Activated CD4-positive, alpha-beta T cell treated with anti-CD3 and anti-CD28 coated beads for 48 hours (primary cell): ENCODE measurements at regions not wholly inside any gene's neighbourhood (a gene's known extent, or its start where the extent isn't known, plus 50 kb on each side); places are given as distances from the start of the nearest gene placed in this dataset.
"Not testable (repeated sequence)": the region's sequence is repeated elsewhere in the genome, so short reads cannot be mapped to it uniquely, and the experiment has no call there.

Experiments
- DNase-seq: peaks from one replicate; pipeline ENCODE4 v3.0.0-alpha.2; 2020

DNA sequence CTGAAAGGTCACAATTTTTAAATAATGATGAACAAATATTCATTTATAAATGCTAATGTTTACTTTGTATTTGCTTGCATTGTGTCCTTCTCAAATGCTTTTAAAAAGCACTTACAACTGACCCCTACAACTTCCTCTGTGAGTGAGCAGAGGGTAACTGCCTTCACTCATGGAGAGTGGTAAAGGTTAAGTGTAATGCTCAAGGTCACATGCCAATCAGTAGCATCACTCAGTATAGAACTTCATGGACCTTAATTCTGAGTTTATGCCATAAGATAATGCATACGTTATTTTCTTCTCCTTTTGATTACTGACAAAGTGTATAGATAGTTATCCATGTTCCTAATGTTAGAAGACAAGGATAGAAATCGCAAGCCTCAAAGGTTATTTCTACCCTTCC, 91.8 kb upstream of the SERTAD2 start:
- no peak for DNase-seq

DNA sequence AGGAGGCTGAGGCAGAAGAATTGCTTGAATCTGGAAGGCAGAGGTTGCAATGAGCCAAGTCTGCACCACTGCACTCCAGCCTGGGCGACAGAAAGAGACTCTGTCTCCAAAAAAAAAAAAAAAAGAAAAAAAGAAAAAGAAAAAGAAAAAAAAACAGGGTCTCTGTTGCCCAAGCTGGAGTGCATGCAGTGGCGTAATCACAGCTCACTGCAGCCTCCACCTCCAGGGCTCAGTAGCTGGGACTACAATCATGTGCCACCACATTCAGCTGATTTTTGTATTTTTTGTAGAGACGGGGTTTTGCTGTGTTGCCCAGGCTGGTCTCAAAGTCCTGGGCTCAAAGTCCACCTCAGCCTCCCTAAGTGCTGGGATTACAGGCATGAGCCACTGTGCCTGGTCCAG, 94.0 kb upstream of the SERTAD2 start:
- DNase-seq: not testable (repeated sequence)

DNA sequence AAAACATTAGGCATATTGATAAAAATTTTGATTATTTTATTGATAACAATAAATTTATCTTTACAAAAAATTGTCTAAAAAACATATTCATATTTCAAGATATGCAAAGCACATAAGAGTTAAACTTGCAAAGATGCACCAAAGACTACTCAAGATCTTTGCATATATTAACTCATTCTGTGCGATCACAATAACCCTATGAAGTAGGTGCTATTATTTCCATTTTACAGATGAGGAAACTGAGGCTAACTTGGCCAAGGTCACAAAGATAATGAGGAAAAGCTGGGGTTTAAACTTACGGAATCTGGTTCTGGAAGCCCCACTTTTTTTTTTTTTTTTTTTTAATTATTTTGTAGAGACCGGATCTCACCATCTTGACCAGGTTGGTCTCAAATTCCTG, 94.4 kb upstream of the SERTAD2 start:
- DNase-seq: no peak

DNA sequence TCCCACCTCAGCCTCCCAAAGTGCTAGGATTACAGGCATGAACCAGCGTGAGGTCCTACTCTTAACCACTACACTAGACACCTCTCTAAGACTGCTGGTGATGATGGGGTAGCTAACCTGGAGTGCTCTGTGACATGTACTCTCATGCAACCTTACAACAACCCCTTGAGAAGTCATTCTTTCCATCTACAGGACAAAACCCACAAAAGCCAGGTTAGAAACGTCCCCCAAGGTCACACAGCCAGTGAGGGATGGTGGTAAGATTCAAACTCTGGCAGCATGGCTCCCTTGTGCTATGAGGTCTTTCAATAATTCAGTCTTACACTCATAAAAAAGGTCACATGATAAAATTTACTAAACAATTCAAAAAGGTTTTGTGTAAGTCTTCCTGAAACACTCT, 94.8 kb upstream of the SERTAD2 start:
- DNase-seq: peak; percentile 40

DNA sequence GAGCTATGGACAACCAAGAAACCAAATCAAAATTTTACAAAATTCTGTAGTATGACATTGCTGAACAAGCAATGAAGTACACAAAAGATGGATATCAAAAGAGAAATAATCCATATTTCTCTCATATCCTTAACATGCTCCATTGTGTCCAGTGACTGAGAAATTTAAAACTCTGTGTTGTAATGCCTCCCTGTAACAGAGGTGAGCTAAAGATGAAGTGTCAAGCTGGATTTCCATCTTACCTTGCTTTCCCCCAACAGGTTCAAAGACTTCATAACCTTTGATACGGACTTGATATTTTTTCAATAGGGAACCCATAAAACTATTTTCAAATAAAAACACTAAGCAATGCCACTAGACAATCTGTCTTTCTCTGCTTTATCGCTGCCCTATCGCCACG, 95.7 kb upstream of the SERTAD2 start:
- no peak for DNase-seq

DNA sequence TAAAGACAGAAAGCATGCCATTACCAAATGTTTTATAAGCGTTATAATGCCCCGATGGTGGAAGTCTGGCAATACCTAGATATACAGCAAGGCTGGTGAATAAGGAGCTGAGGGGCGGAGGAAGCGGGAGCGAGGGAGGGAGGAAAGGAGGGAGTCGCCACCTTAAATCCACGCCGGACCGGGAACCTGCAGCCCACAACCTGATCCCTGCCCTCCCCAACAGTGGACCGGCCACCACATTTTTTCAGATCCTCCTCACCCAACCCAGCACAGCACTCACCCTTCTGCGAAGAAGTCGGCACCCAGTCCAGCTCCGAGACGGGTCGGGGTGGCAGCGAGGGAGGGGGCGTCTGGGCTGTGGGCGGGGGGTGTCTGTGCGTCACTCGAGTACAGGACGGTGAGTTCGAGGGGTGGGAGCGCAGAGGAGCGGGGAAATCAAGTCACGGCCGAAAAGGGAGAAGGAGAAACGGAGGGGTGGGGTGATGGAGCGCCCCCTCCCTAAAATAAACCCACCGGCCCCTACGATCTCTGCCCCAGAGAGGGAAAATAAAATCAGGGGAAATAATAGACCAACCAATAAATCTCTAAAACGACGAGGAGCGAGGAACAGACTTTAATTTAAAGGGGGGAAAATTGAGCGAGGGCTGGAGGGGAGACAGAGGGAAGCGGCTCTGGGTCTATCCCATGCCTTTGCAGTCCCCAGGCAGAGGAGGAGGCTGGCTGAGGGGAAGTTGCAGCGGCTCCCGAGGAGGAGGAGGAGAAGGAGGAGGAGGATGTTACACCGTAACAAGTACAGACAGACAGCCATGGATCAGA, 96.5 kb upstream of the SERTAD2 start:
- DNase-seq: peak; percentile 49

DNA sequence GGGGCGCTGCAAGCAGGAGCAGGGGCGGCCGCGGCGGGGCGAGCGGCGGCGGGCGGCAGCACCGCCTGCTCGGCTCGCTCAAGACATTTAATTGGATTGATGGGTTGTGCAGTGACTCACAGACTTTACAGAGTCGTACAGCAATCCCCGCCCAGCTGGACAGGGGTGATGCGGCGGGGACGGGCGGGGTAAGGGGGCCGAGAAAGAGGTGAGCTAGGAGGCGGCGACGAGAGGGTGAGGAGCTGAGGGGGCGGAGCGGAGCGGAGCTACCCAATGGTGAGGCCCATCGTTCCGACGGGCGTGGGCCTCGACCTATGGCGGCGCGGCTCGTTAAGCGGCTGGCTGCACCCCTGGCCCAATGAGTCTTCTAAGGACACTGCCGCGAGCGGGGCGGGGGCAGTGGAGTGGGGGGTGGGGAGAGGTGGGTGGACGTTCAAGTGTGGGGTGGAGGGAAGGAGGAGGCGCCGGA, 97.1 kb upstream of the SERTAD2 start:
- DNase-seq: peak; percentile 98

DNA sequence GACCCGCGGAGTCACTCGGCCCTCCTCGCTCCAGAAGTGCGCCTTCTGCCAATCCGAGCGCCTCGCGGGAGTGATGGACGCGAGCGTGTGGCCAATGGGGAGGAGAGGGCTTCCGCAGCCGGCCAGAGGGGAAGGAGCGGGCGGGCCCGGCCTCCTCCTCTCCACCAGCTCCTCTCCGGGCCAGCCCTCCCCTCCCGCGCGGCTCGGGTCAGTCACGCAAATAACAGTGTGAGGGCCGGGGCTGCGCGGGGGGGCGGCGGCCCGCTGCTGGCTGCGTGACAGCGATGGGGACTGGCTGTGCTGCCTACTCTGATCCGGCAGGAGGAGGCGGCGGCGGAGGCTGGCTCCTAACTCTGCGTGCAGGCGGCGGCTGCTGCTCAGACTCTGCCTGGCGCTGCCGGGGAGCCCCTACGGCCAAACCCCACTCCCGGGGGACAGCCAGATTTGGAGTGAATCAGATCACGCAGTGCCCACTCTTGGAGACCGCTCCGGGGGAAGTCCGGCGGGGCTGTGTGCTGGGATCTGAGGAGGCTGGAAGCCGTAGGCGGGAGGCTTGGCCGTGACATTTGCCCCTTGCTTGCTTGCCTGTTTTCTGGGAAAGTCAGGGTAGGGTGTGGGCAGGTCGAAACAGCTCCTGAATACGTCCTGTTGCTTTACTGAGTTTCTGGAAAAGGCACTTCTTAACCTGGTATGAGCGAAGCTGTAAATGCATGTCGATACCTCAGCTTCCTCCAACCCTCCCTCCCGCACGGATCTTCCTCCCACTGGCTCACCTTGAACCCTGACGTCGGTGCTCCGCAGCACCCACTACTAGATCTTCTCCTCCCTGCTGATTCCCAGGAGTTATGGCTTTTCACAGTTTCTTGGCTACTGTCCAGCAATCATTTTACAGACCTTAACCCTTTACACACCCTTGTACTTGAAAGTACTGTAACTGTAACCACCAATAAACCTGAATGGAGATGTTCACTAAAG, 97.9 kb upstream of the SERTAD2 start:
- peak; percentile 39 for DNase-seq

DNA sequence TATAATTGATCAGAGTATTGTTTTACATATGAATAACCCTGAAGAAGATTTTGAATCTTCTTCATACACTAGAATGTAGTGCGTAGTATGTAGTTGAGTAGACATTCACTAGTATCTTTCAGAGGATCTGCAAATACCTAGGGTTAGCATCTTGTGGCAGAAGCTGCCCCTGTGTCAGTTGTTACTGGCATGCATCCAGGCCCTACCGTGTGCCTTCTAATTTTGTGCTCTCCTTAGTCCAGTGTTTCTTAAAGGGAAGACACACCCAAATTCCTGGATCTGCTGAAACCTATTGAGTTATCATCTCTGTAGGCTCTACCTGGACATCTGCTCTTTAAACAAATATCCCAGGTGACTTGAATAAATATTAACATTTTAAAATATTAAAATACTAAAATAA, 99.7 kb upstream of the SERTAD2 start:
- no peak for DNase-seq

DNA sequence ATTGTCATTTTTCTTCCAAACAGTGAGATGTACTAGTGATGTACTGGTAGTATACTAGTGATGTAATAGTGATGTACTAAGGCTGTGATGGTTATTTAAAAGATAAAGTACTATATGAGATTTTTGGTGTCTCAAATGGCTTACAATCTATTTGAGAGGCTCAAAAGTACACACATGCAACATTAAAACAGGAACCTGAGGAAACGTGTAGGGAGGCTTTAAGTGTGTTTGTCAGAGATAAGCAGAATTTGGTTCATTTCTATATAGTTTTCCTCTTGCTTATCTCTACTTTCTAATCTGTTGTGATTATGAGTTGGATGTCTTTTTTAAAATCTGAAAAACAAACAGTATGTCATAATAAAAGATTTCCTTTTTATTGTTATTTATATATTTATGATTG, 100.9 kb upstream of the SERTAD2 start:
- DNase-seq: no peak

DNA sequence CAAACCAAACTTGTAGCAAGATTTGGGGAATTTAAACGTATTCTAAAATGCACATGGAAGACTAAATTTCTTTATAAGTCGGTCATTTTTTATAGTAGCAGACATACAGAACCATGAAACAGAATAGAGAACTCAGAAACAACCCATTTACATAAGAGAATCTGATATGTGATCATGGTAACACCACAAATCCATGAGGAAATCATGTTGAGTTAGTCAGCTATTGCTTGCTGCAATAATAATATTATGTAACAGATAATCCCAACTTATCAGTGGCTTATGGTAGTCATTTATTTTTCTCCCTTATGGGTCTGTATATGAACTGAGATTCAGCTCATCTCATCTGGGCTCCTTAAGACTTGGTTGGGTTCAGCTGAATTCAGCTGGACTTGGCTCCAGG, 103.4 kb upstream of the SERTAD2 start:
- no peak for DNase-seq

DNA sequence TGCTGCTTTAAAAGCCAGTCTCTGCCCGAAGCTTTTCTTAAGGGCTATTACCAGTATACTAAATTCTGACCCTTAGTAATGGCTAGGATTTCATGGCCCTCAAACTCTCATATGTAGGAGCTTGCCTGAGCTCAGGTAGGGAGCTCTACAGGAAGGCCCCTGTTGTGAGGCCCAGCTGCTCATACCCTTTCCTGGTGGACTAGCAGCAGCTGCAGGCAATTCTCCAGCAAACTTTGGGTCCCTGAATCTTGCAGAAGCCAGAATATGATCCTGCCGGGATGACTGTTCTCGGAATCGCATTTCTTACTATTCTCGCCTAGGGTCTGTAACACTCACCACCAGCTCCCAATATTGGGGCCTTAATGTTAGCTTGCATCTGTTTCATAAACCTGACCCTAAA, 106.4 kb upstream of the SERTAD2 start:
- DNase-seq: no peak

DNA sequence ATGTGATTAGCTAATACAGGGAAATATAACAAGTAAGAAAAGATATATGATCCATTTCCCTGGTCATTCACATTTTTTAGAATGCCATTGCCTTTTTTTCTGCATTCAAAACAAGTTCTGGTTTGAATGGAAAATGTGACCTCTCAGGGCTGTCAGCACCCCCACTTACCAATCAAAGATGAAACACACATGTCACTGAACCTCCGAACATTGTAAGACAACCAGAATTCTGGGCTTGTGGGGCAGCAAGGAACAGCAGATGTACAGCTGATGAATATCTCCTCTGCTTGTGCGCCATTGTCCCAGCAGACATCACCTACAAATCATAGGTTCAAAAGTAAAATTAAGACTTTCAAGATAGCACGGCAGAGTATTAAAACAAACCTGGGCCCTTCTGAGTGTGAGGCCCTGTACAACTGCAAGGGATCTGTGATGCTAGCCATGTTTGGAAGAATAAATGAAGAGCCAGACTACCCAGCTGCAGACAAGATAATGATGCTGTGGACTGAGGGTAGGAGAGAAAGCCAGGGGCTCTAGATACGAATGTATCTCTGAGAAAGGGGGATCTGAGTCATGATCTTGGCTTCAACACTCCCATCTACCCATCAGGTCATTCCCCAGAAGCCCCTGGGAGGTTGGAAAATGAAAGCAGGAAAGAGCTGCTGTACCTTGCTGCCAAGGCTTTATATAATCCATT, 108.7 kb upstream of the SERTAD2 start:
- no peak for DNase-seq

DNA sequence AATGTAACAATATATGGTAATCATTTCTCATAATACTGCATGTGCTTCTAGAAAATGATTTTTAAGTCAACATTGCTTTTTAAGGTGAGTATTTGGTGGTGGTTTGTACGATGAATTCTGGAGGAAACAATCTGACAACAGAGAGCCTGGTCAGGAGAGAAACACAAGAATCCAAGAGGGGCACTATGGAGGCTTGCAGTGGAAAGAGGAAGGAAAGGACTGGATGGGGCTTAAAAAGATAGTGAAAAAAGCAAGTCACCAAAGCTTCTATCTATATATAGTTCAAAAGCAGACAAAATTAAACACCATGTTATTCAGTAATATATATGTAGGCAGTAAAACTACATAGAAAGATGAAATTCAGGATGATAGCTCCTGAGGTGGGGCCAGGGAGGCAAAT, 109.4 kb upstream of the SERTAD2 start:
- no peak for DNase-seq

DNA sequence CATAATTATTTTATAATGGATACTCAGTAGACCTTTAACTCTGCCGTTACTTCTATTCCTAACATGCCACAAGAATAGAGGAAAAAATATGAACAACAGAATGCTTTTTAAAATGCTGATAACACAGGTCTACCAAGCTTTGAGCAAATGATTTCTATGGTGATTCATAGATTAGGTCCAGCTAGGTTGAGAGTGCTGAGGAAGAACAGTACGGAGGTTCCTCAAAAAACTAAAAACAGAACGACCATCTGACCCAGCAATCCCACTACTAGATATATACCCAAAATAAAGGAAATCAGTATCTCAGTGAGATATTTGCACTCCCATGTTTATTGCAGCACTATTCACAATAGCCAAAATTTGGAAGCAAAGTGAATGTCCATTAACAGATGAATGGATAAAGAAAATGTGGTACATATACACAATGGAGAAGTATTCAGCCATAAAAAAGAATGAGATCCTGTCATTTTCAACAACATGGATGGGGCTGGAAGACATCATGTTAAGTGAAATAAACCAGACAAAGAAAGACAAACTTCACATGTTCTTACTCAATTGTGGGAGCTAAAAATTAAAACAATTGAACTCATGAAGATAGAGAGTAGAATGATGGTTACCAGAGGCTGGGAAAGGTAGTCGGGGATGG, 111.6 kb upstream of the SERTAD2 start:
- DNase-seq: no peak

DNA sequence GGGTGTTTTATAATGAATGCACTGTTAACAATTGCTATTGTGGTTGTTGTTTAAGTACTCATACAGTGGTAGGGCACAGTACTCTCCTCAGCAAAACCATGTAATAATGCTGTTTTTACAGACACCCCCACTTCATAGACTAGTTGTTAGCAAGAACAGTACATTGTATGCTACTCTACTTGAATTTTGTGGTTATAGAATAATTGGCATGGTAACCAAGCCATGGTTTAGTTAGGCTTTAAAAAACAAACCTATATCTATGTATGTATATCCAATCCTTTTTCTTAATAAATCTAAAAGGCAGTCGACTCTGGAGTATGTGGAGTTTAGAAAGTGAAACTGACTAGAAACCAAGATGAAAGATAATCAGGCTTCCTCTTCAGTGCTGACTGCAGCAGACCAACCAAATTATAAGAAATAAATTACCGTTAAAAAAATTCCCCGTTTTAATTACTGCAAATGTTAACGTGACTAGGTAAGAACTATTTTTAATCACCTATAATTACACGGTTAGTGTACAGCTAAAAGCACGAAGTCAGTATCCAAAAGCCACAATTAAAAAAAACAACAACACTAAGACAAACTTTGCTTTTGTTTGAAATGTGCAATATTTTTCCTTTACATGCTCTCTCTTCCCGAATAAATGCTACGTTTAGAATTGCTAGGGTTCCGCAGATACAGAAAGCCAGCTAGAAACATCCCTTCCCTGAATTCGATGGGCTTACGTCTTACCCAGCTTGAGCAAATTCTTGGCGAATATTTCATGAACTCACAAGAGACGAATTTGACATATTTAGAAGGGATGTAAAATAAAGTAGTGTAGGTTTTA, 113.3 kb upstream of the SERTAD2 start:
- DNase-seq: no peak

DNA sequence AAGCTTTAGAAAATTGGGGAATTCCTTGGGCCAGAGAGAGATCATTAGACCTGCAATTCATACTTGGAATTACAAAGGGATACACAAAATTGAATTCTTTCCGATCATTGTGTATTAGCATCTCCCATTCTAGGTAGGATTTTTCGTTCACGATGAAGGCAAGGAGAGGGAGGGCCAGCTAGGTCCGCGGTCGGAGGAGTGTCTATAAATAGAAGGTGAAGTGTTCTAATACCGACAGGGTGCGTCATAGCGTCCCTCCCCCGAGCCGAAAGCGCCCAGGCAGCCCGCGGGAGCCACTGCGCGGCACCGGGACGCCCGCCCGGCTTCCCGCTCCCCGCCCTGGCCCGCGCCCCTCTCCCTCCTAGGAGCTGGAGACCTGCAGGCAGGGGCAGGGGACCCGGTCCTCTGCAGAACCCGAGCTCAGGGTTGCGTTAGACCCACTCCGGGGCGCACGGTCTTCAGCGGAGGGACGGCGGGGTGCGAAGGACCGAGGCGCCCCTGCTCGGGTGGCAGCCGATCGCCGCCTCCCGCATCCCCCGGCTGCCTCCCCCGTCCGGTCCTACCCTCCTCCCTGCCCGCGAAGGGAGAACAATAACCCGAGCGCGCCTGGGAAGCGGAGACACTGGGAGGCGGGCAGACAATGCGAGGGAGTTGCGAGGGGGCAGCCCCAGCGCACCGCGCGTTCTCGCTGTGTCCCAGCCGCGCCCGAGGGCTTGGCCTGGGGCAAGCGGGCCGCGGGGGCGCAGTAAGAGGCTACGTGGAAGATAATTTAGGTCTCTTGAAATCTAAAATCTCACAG, 114.2 kb upstream of the SERTAD2 start:
- peak; percentile 81 for DNase-seq

DNA sequence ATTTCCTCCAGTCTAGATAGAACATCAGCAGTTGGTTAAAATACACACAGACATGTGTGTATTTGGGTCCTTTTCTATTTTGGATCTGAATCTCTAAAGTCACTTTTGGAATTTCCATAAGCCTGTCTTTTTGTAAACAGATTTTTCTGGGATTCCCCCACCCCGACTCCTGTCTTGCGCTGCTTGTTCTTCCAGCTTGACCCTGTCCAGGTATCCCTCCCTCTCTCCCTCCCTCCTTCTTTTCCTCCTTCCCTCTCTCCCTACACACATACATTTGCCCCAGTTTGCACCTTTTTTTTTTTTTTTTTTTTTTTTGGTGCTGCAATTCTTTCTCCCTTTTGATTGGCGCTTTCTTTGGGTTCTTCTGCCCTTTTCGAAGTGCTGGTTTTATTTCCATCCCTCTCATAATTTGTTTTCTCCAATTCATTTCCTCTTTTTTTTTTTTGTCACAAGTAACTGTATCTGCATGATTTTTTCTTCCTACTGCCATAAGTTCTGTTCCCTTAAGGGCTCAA, 114.8 kb upstream of the SERTAD2 start:
- DNase-seq: no peak

DNA sequence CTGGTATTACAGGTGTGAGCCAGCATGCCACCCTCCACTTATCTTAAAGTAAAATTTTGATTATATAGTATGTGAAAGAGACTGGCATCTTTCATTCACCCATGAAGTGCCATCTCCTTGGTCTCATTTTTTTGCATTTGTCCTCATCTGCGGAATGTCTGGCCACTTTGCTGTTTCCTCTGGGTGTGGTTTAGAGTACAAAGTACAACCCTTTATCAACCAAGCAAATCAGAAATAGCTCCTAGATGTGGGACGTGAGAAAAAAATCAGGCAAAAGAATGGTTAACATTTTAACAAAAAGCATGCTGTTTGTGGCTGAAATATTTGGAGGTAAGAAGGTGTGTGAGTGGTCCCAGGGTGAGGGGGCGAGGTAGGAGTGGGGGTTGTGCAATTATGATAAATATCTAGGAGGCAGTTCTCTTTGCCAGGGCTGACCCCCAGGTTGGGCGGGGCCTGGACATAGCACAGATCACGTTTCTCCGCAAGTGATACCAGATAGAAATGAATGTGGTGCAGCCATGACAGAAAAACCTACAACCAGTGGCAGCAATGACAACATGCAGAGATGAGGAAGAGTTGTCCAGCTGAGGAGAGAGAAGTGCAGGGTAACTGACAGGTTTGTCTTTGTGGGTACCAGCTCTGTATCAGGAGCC, 115.8 kb upstream of the SERTAD2 start:
- no peak for DNase-seq

DNA sequence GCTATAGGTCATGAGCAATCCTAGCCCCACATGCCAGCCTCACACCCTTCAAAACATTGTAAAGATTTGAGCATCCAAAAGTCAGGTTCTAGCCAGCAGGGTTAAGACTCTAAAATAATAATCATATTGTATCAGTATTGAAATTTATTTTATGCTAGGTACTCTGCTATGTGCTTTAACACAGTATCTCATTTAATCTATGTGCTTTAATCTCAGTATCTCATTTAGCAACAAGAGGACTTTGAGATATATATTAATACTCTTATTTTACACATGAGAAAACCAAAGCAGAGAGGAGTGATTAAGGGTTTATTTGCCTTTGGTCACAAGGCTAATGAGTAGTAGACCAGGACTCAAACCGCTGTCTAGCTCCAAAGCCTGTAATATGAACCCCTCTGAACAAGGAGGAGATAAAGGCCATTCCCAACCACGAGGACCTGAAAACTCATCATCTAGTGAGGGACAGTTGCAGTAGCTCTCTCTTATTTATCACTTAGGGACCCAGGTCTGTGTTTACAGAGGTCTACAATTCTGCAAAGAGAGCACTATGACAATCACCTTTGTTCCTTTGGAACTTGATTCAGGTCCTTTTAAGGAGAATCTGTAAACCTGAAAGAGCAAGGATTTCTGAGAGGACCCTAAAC, 116.5 kb upstream of the SERTAD2 start:
- DNase-seq: no peak
